ENCODE measurements at regions not wholly inside any gene's neighbourhood (a gene's known extent, or its start where the extent isn't known, plus 50 kb on each side); places are given as distances from the start of the nearest gene placed in this dataset.
"Not testable (repeated sequence)": the region's sequence is repeated elsewhere in the genome, so short reads cannot be mapped to it uniquely, and the experiment has no call there.

DNA sequence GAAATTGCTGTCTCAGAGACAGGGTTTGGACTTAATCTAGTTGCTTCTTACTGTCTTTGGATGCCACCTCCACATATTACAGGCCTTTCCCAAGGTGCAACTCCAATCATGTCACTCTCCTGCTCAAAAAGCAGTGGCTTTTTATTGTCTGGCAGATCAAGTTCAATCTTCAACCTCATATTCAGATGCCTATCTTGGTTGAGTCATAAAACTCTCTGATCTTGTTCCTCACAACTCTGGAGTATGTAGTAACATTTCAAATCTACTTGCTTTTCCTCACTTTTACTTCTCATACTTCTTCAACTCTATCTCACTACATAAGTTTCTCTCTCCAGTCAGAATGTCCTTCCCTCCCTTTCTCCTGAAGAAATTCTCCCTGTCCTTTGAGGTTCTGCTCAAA is 180.6 kb downstream of the VSIG4 start:
- no peaks in the 10 kb centered on the region for H3K27me3 ChIP-seq (replicated peaks; ENCODE audit: insufficient read depth)
- no peaks in the 10 kb centered on the region for H3K4me1 ChIP-seq (ENCODE audit: control insufficient read depth in 1 of 2, low read depth in 2 of 2)
- no peaks in the 10 kb centered on the region for H3K36me3 ChIP-seq
- TF ChIP-seq, protein P1, sequence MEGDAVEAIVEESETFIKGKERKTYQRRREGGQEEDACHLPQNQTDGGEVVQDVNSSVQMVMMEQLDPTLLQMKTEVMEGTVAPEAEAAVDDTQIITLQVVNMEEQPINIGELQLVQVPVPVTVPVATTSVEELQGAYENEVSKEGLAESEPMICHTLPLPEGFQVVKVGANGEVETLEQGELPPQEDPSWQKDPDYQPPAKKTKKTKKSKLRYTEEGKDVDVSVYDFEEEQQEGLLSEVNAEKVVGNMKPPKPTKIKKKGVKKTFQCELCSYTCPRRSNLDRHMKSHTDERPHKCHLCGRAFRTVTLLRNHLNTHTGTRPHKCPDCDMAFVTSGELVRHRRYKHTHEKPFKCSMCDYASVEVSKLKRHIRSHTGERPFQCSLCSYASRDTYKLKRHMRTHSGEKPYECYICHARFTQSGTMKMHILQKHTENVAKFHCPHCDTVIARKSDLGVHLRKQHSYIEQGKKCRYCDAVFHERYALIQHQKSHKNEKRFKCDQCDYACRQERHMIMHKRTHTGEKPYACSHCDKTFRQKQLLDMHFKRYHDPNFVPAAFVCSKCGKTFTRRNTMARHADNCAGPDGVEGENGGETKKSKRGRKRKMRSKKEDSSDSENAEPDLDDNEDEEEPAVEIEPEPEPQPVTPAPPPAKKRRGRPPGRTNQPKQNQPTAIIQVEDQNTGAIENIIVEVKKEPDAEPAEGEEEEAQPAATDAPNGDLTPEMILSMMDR (IDR thresholded peaks at IDR 0.05), result no peak
- DNase-seq (ENCODE audit: low spot score) (no peak), ATAC-seq (ENCODE audit: insufficient number of reproducible peaks, low FRiP score, low read depth) (no peak)
- H3K4me3 ChIP-seq, result no peak overlapping the region
- no peak overlapping the region for H3K27ac ChIP-seq
- no peaks in the 10 kb centered on the region for H3K9me3 ChIP-seq

DNA sequence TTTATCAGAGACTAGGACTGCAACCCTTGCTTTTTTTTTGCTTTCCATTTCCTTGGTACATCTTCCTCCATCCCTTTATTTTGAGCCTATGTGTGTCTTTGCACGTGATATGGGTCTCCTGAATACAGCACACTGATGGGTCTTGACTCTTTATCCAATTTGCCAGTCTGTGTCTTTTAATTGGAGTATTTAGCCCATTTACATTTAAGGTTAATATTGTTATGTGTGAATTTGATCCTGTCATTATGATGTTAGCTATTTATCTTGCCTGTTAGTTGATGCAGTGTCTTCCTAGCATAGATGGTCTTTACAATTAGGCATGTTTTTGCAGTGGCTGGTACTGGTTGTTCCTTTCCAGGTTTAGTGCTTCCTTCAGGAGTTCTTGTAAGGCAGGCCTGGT is 185.4 kb downstream of the VSIG4 start:
- not testable (repeated sequence) for DNase-seq (ENCODE audit: low spot score); H3K4me1 ChIP-seq (ENCODE audit: control insufficient read depth in 1 of 2, low read depth in 2 of 2); H3K9me3 ChIP-seq; ATAC-seq (ENCODE audit: insufficient number of reproducible peaks, low FRiP score, low read depth); H3K4me3 ChIP-seq; H3K27ac ChIP-seq; H3K27me3 ChIP-seq (replicated peaks; ENCODE audit: insufficient read depth); H3K36me3 ChIP-seq

DNA sequence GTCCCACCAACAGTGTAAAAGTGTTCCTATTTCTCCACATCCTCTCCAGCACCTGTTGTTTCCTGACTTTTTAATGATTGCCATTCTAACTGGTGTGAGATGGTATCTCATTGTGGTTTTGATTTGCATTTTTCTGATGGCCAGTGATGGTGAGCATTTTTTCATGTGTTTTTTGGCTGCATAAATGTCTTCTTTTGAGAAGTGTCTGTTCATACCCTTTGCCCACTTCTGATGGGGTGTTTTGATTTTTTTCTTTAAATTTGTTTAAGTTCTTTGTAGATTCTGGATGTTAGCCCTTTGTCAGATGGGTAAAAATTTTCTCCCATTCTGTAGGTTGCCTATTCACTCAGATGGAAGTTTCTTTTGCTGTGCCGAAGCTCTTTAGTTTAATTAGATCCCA is 183.9 kb downstream of the MSN start:
- H3K4me3 ChIP-seq; H3K4me1 ChIP-seq (ENCODE audit: control insufficient read depth in 1 of 2, low read depth in 2 of 2); H3K9me3 ChIP-seq; DNase-seq (ENCODE audit: low spot score); H3K27ac ChIP-seq; H3K27me3 ChIP-seq (replicated peaks; ENCODE audit: insufficient read depth); ATAC-seq (ENCODE audit: insufficient number of reproducible peaks, low FRiP score, low read depth); H3K36me3 ChIP-seq: not testable (repeated sequence)

DNA sequence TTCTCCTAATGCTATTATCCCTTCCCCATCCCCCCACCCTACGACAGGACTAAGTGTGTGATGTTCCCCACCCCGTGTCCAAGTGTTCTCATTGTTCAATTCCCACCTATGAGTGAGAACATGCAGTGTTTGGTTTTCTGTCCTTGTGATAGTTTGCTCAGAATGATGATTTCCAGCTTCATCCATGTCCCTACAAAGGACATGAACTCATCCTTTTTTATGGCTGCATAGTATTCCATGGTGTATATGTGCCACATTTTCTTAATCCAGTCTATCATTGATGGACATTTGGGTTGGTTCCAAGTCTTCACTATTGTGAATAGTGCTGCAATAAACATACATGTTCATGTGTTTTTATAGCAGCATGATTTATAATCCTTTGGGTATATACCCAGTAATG is 183.4 kb downstream of the MSN start:
- H3K27ac ChIP-seq; H3K36me3 ChIP-seq; DNase-seq (ENCODE audit: low spot score); ATAC-seq (ENCODE audit: insufficient number of reproducible peaks, low FRiP score, low read depth); H3K4me3 ChIP-seq; H3K9me3 ChIP-seq; H3K27me3 ChIP-seq (replicated peaks; ENCODE audit: insufficient read depth); H3K4me1 ChIP-seq (ENCODE audit: control insufficient read depth in 1 of 2, low read depth in 2 of 2): not testable (repeated sequence)

DNA sequence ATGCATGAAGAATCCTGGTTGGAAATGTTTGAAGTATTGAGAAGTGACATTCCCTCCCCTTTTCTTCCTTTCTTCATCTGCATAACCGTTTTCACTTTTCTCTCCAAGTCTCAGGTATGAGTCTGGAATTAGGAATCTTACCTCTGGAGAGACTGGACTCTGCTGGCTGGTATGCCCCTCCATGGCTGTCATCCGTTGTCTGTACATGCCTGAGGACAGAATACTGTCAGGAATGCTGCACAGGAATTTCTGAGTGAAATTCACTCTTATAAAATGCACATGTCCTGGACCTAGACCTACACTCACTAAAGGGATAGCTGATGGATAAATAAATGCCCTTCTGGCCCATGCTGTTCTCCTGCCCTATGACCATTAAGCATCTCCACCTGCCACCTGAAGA is 179.5 kb downstream of the MSN start:
- ATAC-seq (ENCODE audit: insufficient number of reproducible peaks, low FRiP score, low read depth), result no peak

DNA sequence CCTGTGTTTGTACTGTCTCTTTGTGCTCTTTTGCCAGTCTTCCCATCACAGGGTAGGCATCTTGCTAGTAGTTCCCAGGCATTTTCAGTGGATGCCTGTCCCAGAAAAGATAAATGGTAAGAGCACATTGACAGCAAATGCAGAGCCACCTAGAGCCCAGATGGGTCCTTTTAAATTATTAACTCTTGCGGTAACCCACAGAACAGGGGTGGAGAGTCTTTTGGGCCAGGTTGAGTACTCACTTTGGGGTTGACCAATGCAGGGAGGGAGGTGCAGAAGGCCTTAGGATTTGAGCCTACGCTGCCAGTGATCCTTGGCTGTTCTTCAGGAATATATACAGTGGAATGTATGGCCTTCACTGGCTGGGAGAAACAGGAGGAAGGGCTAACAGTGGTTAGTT is 173.8 kb downstream of the MSN start:
- no peaks in the 10 kb centered on the region for H3K36me3 ChIP-seq
- TF ChIP-seq, protein P1 (IDR thresholded peaks at IDR 0.05), result no peak
- H3K27me3 ChIP-seq (replicated peaks; ENCODE audit: insufficient read depth), result no peaks in the 10 kb centered on the region
- no peak for DNase-seq (ENCODE audit: low spot score)
- H3K4me3 ChIP-seq, result no peak overlapping the region
- H3K9me3 ChIP-seq, result no peaks in the 10 kb centered on the region
- ATAC-seq (ENCODE audit: insufficient number of reproducible peaks, low FRiP score, low read depth), result no peak
- H3K4me1 ChIP-seq (ENCODE audit: control insufficient read depth in 1 of 2, low read depth in 2 of 2), result no peaks in the 10 kb centered on the region
- H3K27ac ChIP-seq, result no peak overlapping the region

More for the DNA sequence above, 179.5 kb downstream of the MSN start:
- H3K4me3 ChIP-seq, result no peak overlapping the region
- no peaks in the 10 kb centered on the region for H3K36me3 ChIP-seq
- DNase-seq (ENCODE audit: low spot score), result no peak
- no peaks in the 10 kb centered on the region for H3K9me3 ChIP-seq
- no peaks in the 10 kb centered on the region for H3K27me3 ChIP-seq (replicated peaks; ENCODE audit: insufficient read depth)
- no peaks in the 10 kb centered on the region for H3K4me1 ChIP-seq (ENCODE audit: control insufficient read depth in 1 of 2, low read depth in 2 of 2)
- TF ChIP-seq, protein P1 (IDR thresholded peaks at IDR 0.05), result no peak
- no peak overlapping the region for H3K27ac ChIP-seq

DNA sequence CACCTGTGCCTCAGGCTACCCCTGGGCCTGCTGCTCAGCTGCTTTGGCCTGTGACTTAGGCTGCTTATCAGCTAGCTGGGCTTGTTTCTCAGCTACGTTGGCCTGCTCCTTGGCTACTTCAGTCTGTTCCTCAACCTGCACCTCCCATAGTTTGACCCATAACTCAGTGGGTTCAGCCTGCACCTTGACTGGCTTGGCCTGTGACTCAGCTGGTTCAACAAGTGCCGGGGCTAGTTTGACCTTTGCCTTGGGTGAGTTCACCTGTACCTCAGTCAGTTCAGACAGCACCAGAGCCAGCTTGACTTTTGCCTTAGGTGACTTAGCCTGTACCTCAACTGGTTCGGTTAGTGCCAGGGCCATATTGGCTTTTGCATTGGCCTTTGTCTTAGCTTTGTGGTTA is 171.2 kb downstream of the MSN start:
- H3K9me3 ChIP-seq, result no peaks in the 10 kb centered on the region
- no peak overlapping the region for H3K27ac ChIP-seq
- H3K27me3 ChIP-seq (replicated peaks; ENCODE audit: insufficient read depth), result no peaks in the 10 kb centered on the region
- no peaks in the 10 kb centered on the region for H3K36me3 ChIP-seq
- H3K4me1 ChIP-seq (ENCODE audit: control insufficient read depth in 1 of 2, low read depth in 2 of 2), result no peaks in the 10 kb centered on the region
- TF ChIP-seq, protein P1 (IDR thresholded peaks at IDR 0.05), result no peak
- no peak for DNase-seq (ENCODE audit: low spot score)
- no peak for ATAC-seq (ENCODE audit: insufficient number of reproducible peaks, low FRiP score, low read depth)
- no peak overlapping the region for H3K4me3 ChIP-seq
